ENCODE measurements at regions not wholly inside any gene's neighbourhood (a gene's known extent, or its start where the extent isn't known, plus 50 kb on each side); places are given as distances from the start of the nearest gene placed in this dataset.

DNA sequence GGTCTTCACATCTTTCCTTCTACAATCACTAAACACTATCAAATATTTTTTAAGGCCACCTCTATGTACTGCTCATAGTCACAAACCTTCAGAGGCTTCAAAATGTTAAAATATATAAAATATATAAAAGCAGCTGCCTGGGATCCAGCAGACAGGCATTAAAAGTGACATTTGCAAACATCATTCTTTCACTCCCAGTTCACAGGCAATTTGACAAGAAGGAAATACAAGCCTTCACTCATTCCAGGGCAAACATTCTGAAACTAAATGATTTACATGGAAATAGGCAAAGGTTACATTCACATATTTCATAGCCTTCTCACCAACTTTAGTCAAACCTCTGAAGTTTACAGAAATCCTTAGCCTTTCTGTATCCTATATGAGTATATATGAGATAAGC, 266.3 kb downstream of the TBL1XR1 start:
- Histone ChIP-seq H3K27ac (ENCODE audit: insufficient read length, low read depth, low read length) (no peak overlapping the region), H3K14ac (ENCODE audit: insufficient read depth, low read length) (no peak overlapping the region), H3K56ac (ENCODE audit: insufficient read length, low read depth, low read length) (no peak overlapping the region), H3K4me2 (ENCODE audit: insufficient read depth, insufficient read length, low read length) (no peak overlapping the region), H3K23me2 (ENCODE audit: insufficient read length, low read depth, low read length, poor library complexity, severe bottlenecking) (no peaks in the 10 kb centered on the region), H3K79me1 (ENCODE audit: insufficient read depth, low read depth, low read length, poor library complexity, severe bottlenecking) (no peaks in the 10 kb centered on the region), H4K8ac (replicated peaks; ENCODE audit: insufficient read length, low read depth, low read length) (no peak overlapping the region), H3K4me1 (ENCODE audit: insufficient read depth, low read length) (no peaks in the 10 kb centered on the region), H2BK15ac (ENCODE audit: low read depth, low read length) (no peak overlapping the region), H3K18ac (ENCODE audit: insufficient read length, low read depth, low read length) (no peak overlapping the region), H4K5ac (ENCODE audit: insufficient read length, low read depth, low read length) (no peak overlapping the region), H4K91ac (ENCODE audit: insufficient read length, low read depth, low read length) (no peak overlapping the region), H2BK12ac (ENCODE audit: insufficient read length, low read depth, low read length) (no peak overlapping the region), H2BK120ac (ENCODE audit: low read depth, low read length, poor library complexity, severe bottlenecking) (no peak overlapping the region), H3K79me2 (ENCODE audit: insufficient read depth, low read length) (no peaks in the 10 kb centered on the region), H4K20me1 (ENCODE audit: control insufficient read depth, insufficient read depth, insufficient read length) (no peaks in the 10 kb centered on the region), H2BK5ac (ENCODE audit: insufficient read length, low read length) (no peak overlapping the region), H2AFZ (ENCODE audit: low read length) (no peak overlapping the region), H3K23ac (ENCODE audit: insufficient read length, low read depth, low read length) (no peak overlapping the region), H2AK5ac (ENCODE audit: insufficient read length, low read length) (no peak overlapping the region), H3K9me3 (ENCODE audit: control insufficient read depth, low read depth, low read length) (no peaks in the 10 kb centered on the region), H3K27me3 (ENCODE audit: insufficient read depth, low read length) (no peaks in the 10 kb centered on the region), H3K4ac (ENCODE audit: low read depth, low read length) (no peak overlapping the region), H3T11ph (ENCODE audit: low read length) (no peak overlapping the region), H2BK20ac (ENCODE audit: low read depth, low read length, poor library complexity, severe bottlenecking) (no peak overlapping the region), H3K9ac (ENCODE audit: extremely low read depth, insufficient read length, low read length) (no peak overlapping the region)
- H3K27ac Mint-ChIP-seq = no peak overlapping the region
- TF ChIP-seq, protein P1, sequence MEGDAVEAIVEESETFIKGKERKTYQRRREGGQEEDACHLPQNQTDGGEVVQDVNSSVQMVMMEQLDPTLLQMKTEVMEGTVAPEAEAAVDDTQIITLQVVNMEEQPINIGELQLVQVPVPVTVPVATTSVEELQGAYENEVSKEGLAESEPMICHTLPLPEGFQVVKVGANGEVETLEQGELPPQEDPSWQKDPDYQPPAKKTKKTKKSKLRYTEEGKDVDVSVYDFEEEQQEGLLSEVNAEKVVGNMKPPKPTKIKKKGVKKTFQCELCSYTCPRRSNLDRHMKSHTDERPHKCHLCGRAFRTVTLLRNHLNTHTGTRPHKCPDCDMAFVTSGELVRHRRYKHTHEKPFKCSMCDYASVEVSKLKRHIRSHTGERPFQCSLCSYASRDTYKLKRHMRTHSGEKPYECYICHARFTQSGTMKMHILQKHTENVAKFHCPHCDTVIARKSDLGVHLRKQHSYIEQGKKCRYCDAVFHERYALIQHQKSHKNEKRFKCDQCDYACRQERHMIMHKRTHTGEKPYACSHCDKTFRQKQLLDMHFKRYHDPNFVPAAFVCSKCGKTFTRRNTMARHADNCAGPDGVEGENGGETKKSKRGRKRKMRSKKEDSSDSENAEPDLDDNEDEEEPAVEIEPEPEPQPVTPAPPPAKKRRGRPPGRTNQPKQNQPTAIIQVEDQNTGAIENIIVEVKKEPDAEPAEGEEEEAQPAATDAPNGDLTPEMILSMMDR (conservative IDR thresholded peaks at IDR 0.05) = no peak
- peaks cover 0 to 5% (median 0%) of the 10 kb centered on the region in 3 experiments; a peak in 1 of 7 replicates for H3K36me3 Mint-ChIP-seq (ENCODE audit: insufficient read depth in 1 of 3, low read depth in 3 of 3)
- peaks cover 0 to 7% of the 10 kb centered on the region in 2 experiments; a peak in 2 of 5 replicates for H3K9me3 Mint-ChIP-seq
- no peaks in the 10 kb centered on the region for H3K27me3 Mint-ChIP-seq (ENCODE audit: low read depth)
- H3K4me3 Mint-ChIP-seq = no peak overlapping the region
- no peak for DNase-seq
- H3K4me1 Mint-ChIP-seq = peaks cover 0 to 5% of the 10 kb centered on the region in 2 experiments; a peak in 1 of 4 replicates

Measured in H9 (cell line).